Right lobe of liver (tissue), 4 donors: ENCODE measurements at regions not wholly inside any gene's neighbourhood (a gene's known extent, or its start where the extent isn't known, plus 50 kb on each side); places are given as distances from the start of the nearest gene placed in this dataset.

ENCODE experiments used
- CTCF ChIP-seq, 4 donors: fragments of 200-600 bp in 3 of 4; fragments of 450-650 bp in 1 of 4; IDR thresholded peaks; one replicate each; pipeline versions ENCODE4 v1.5.1 to v1.8.0; 2016 to 2022; ENCODE audit warnings: antibody characterized with exemption in 4 of 4, mild to moderate bottlenecking in 2 of 4
- POLR2A ChIP-seq: fragments of 450-650 bp; IDR thresholded peaks from one replicate; pipeline ENCODE4 v1.6.1; 2017; ENCODE audit warnings: antibody characterized with exemption, mild to moderate bottlenecking
- donor health status: DM: no; HTN: no; CAD: no.
- donor health status: DM: no; HTN: no; CAD: no.
- donor health status: DM: no; HTN: yes; CAD: no.

- TF ChIP-seq CTCF (IDR thresholded peaks at IDR 0.05) (no peak), POLR2A (no peak)
Observed at GRCh38 chr3:7865611-7866010, 636.0 kb upstream of the LMCD1 start.
